Stimulated activated naive CD8-positive, alpha-beta T cell treated with anti-CD3 and anti-CD28 coated beads, Interleukin-15, Interleukin-2, amounts not matched to agents 100 U/mL and 50 U/mL, for 24 hours (primary cell): ENCODE measurements at regions not wholly inside any gene's neighbourhood (a gene's known extent, or its start where the extent isn't known, plus 50 kb on each side); places are given as distances from the start of the nearest gene placed in this dataset.
A peak's percentile ranks its signal among the peaks of the same experiment; 100 is the strongest.
"Not testable (repeated sequence)": the region's sequence is repeated elsewhere in the genome, so short reads cannot be mapped to it uniquely, and the experiment has no call there.

Source experiments
- ATAC-seq: fragments of 150-1000 bp; cut with Tn5 transposase; one replicate; pipeline ENCODE4 v1.10.0; 2021
- DNase-seq: peaks from one replicate; pipeline ENCODE4 v3.0.0; 2021

DNA sequence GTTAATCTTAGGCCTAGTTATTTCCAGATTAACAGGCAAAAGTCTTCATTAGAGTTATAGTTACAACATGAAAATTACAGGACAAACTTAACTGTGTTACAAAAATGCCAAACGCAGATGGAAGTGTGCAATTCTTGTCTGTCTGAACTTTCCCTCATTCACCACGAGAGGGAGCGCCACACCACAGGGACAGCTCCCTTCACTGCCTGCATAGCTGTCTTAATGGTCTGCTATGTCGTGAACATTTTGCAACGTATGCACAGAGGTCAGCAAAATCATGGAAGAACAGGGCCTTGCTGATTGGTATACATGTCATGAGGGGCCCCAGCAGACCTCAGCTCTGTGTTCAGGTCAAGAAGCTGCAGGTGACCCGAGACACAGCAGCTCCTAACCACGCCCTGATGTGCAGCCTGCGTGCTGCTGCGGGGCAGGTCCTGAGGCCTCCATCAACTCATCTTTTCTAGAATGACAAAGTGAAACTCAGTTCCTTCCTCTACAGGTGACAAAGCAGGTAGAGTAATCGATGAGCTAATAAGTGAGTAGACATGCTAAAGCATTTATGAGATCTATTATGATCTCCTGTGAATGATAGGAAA lies 78.8 kb upstream of the ATP8B1 start:
- peak; percentile 63 for DNase-seq
- peak; percentile 82 for ATAC-seq

DNA sequence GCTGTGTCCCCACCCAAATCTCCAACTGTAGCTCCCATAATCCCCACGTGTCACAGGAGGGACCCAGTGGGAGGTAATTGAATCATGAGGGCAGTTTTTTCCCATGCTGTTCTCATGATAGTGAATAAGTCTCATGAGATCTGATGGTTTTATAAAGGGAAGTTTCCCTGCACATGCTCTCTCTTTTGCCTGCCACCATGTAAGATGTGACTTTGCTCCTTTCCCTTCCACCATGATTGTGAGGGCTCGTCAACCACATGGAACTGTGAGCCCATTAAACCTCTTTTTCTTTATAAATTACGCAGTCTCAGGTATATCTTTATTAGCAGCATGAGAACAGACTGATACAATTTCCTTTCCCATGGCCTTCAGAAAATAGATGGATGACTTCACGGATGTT lies 76.8 kb upstream of the ATP8B1 start:
- not testable (repeated sequence) for ATAC-seq, DNase-seq

DNA sequence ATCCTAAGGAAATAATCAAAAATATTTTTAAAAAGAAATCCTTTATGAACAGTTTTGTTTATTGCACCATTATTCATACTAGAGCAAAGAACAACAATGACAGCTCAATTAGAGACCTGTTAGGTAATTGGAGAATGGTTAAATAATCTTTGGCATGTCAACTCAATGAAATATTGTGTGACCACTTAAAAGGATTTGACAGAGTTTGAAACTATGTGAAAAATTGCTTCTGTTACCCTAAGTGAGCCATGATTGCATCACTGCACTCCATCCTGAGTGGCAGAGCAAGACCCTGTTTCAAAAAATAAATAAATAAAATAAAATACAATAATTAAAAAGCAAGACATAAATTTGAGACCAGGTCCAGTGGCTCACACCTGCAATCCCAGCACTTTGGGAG lies 66.1 kb upstream of the ATP8B1 start:
- no peak for ATAC-seq
- no peak for DNase-seq

DNA sequence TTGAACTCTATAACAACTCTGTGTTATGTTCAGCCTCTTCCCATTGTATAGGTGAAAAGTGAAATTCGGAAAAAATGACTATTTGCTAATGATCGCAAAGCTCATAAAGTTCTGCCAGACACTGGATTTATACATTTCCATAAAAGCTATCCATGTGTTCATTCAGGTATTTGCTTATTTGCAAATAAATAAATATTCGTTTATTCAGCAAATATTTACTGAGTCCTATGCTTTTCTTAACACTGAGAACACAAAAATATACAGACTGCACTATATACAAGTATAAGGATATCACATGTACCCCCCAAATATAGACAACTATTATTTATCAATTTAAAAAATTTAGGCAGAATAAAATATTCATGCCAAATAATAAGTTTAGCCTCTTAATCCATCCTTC lies 63.2 kb upstream of the ATP8B1 start:
- DNase-seq (no peak), ATAC-seq (no peak)

DNA sequence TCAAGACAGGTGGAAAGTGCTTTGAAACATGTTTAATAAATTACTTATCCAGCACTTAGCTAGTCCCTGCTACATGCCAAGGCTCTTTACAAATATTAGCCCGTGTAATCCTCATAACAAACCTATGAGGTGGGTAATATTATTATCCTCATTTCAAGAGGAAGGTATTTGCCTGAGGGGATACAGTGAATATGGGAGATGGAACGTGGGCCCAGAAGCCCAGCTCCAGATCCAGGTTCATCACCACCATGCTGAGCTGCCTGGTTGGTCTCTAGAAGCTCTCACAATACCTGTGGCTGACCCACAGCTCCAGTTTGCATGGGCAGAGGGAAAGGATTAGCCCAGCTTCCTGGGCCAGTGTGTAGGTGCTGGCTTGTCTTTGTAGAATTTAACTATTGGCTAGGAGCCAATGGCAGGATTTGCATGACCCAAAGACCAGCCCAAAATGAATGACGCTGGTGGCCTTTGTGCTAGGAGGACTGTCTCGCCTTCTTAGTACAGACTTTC lies 61.6 kb upstream of the ATP8B1 start:
- DNase-seq (no peak), ATAC-seq (no peak)

DNA sequence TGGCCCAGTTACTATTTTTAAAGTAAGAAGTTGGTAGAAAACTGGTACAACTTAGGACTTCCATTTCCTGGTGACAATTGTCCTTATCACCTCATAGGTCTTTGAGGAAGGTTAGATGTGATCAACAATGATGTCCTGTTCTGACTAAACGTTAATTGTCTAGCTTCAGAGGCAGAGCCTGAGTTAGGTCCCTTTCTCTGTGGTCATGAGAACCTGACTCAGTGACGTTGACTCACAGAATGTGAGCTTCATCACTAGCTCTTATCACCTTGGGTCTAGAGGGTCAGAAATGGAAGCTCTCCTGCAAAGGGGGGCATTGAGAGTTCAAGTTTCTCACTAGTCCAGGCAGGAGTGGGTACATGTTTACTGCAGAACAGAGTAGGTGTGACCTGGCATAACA lies 60.6 kb upstream of the ATP8B1 start:
- DNase-seq, result no peak
- peak; percentile 55 for ATAC-seq

DNA sequence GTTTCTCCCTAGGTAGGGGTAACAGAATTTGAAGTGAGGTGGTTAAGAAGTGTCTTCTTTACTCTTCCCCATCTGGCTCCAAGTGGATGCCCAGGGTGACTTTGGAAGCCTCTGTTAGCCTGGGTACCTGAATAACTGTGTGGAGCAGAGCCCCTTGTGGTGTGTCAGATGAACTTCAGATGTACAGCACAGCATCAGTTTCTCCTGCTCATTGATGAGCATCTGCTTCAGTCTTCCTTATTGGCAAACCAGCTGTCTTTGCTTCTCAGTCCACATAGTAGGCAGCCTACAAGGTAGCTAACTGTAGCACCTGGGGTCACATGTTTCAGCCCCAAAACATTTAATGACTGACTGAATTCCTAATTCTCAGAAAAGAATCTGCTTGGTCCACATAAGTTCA lies 56.2 kb upstream of the ATP8B1 start:
- peak; percentile 75 for ATAC-seq

DNA sequence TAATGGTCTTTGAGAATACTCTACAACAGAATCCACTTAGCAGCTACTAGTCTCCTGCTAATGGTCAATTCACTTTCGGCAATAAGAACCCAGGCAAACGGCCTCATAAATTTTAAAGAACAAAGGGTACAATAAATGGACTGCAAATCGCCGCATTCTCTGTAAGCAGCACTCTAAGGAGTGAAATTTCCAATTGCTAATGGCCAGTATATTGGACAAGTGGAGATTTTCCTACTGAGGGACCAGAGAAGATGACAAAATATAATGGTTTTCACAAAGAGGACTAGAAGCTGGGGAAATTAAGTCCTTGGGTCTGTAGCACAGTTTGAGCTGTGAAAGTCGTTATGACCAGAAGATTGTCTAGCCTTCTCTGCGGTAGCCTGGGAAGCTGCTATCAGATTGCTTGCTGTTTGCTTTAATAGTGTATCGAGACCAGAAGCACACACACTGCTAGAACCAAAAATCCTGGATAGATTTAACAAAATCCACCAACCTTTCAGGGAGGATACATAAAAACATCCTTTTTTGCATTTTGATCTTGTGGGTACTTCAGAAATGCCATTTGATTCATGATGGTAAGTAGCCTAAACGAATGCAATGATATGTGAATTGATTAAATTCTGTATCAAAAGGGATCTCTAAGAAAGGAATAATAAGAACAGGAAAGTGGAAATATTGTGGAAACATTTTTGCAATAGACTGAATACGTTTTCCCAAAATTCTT lies 53.6 kb upstream of the ATP8B1 start:
- DNase-seq (no peak), ATAC-seq (no peak)

More for the DNA sequence above, 56.2 kb upstream of the ATP8B1 start:
- DNase-seq, result peak; percentile 9

DNA sequence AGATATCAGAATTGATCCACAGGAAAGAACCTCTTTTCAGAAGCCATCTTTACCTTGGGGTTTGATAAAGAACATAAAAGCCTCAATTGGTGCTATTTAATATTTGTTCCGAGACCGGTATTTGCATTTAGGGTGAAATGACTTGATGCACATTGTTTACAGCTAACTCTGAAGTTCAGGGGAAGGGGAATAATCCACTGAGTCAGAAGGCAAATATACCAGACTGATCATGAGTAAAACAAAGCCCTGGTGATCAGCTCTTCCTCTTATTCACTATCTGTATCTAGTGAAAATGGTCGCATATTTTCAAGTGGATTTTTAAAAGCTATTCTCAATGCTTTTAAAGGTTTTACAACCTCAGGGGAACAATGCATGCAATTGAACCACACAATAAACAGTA lies 53.0 kb upstream of the ATP8B1 start:
- ATAC-seq (no peak), DNase-seq (no peak)

DNA sequence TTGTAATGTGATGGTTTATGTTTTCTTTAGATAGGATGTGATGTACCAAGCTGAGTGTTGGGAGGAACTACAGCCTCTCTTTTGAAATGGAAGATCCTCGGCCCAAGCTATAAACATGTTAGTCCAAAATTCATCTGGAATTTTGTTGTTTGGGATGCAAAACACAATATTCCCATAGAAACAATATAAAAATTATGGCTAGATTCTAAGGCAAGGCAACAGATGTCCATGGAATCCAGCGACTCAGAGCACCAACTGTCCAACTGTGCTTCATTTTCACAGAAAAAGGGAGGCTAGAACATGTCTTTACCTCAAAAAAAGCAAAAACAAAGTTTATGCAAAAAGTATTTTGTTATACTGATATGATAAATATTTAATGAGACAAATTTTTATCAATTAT lies 52.4 kb upstream of the ATP8B1 start:
- DNase-seq, result no peak
- ATAC-seq, result no peak

DNA sequence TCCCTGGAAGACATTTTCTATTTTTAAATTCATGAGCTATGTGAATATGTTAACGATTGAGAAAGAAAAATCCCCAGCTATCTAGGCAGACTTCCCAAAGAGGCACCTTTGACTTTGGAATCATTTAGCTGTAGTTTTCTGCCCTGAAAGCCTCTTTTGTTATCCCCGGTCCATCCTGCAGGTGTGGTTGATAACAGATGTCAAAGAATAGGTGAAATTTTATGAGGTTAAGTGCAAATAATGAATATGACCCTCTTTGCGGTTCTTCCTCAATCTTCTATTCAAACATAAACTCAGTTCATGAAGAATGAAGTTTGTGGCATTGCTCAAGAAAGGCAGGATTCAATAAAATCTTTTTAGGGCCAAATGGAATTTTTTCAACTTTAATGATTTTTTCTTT lies 51.6 kb upstream of the ATP8B1 start:
- no peak for DNase-seq
- no peak for ATAC-seq

DNA sequence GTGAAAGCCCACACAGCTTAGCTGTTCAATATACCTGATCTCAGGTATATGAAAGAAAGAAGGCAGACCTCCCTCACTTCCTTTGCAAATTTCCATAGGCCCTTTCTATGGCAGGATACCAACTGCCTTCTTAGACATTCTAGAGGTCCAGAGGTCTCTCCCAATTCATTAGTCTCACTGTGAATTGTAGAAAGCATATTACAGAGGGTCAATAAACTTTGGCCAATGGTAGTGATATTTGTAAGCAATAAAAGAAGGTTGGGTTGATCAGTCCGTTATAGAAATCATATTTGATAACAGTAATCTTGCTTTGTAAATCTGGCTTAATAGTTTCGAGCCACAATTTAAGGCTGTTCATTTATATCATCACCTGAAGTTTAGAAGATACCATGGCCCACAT lies 50.7 kb upstream of the ATP8B1 start:
- ATAC-seq (no peak), DNase-seq (no peak)

DNA sequence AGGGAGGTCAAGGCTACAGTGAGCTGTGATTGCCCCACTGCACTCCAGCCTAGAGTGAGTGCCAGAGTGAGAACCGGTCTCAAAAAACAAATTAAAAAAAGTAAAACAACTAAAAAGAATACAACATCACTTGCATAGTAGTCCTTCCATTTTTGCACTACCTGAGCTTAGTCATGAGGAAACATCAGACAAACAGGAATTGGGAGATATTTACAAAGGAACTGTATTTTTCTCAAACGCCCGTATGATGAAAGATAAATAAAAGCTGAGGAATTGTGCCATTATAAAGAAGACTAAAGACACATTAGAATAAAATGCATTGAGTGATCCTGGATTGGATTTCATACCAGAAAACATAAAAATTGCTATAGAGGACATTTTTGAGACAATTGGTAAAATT lies 50.0 kb upstream of the ATP8B1 start:
- DNase-seq (no peak), ATAC-seq (no peak)
